Fibroblast of lung (primary cell): ENCODE measurements at regions not wholly inside any gene's neighbourhood (a gene's known extent, or its start where the extent isn't known, plus 50 kb on each side); places are given as distances from the start of the nearest gene placed in this dataset.

Source experiments
- EZH2 ChIP-seq: IDR thresholded peaks from 2 replicates; pipeline ENCODE4 v1.5.1; 2012; ENCODE audit warnings: low read length, control low read depth, mild to moderate bottlenecking; ENCODE audit errors: missing control alignments
- TF ChIP-seq, protein P1 (sequence below), 2 donors: IDR thresholded peaks in 1 of 2; conservative IDR thresholded peaks in 1 of 2; 1 replicate in 1 of 2; 2 replicates in 1 of 2; pipeline ENCODE4 v1.5.1; 2011 to 2012; ENCODE audit warnings: low read length in 2 of 2, control low read depth in 1 of 2, inconsistent platforms in 1 of 2, low read depth in 1 of 2, mild to moderate bottlenecking in 1 of 2

DNA sequence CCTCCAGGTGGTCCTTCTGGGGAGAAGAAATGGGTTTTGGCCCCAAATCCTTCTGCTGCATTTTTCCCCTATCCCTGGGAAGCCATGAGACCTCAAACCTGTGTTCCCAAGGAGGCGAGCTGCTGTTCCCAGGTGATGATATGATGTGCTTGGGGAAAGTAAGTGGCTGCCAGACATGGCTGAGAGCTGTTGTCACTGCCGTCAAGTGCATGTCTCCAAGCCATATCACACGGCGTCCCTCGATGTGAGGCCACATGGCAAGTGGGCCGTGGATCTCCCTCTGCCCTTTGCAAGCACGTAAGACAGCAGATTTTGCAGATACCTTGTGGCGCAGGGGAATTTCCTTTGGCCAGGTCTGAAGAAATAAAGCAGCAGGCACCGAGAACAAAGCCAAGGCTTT, 103.7 kb upstream of the CD93 start:
- TF ChIP-seq, protein P1, sequence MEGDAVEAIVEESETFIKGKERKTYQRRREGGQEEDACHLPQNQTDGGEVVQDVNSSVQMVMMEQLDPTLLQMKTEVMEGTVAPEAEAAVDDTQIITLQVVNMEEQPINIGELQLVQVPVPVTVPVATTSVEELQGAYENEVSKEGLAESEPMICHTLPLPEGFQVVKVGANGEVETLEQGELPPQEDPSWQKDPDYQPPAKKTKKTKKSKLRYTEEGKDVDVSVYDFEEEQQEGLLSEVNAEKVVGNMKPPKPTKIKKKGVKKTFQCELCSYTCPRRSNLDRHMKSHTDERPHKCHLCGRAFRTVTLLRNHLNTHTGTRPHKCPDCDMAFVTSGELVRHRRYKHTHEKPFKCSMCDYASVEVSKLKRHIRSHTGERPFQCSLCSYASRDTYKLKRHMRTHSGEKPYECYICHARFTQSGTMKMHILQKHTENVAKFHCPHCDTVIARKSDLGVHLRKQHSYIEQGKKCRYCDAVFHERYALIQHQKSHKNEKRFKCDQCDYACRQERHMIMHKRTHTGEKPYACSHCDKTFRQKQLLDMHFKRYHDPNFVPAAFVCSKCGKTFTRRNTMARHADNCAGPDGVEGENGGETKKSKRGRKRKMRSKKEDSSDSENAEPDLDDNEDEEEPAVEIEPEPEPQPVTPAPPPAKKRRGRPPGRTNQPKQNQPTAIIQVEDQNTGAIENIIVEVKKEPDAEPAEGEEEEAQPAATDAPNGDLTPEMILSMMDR (conservative IDR thresholded peaks at IDR 0.05 in 1 of 2, IDR thresholded peaks at IDR 0.05 in 1 of 2; ENCODE audit: low read depth in 1 of 2, low read length in 2 of 2) = no peak
- TF ChIP-seq EZH2 = no peak
